Natural killer cell (primary cell): ENCODE measurements at regions not wholly inside any gene's neighbourhood (a gene's known extent, or its start where the extent isn't known, plus 50 kb on each side); places are given as distances from the start of the nearest gene placed in this dataset.

ENCODE experiments used
- ATAC-seq, 3 donors: fragments of 150-1000 bp in 2 of 3; fragments of 200-7000 bp in 1 of 3; cut with Tn5 transposase; 1 replicate in 1 of 3; 2 replicates in 2 of 3; pipeline ENCODE4 v1.10.0; 2021; ENCODE audit warnings: mild to moderate bottlenecking in 2 of 3, moderate library complexity in 2 of 3
- DNase-seq, 2 donors: peaks; one replicate each; pipeline versions ENCODE4 v3.0.0 to v3.0.0-alpha.2; 2013 to 2021; ENCODE audit warnings: mixed read lengths in 1 of 2
- H3K27ac ChIP-seq: one replicate; pipeline ENCODE4 v1.5.1; 2013; ENCODE audit warnings: mild to moderate bottlenecking, low read length
- H3K27me3 ChIP-seq: one replicate; pipeline ENCODE4 v1.6.1; 2013; ENCODE audit warnings: low read length; ENCODE audit not compliant: control insufficient read depth, insufficient read depth
- H3K36me3 ChIP-seq: one replicate; pipeline ENCODE4 v1.6.1; 2013; ENCODE audit warnings: low read length; ENCODE audit not compliant: control insufficient read depth, insufficient read depth
- H3K4me1 ChIP-seq: one replicate; pipeline ENCODE4 v1.6.1; 2013; ENCODE audit warnings: low read length; ENCODE audit not compliant: control insufficient read depth, insufficient read depth
- H3K4me3 ChIP-seq: one replicate; pipeline ENCODE4 v1.5.1; 2013; ENCODE audit warnings: low read length
- H3K9me3 ChIP-seq: one replicate; pipeline ENCODE4 v1.6.1; 2013; ENCODE audit warnings: low read length; ENCODE audit not compliant: control insufficient read depth, insufficient read depth
- H3K27ac Mint-ChIP-seq, 2 donors: one replicate each; pipeline ENCODE4 v1.8.0; 2022; ENCODE audit warnings: mild to moderate bottlenecking in 2 of 2, mixed read lengths in 2 of 2, moderate library complexity in 1 of 2
- H3K27me3 Mint-ChIP-seq, 2 donors: one replicate each; pipeline ENCODE4 v1.8.0; 2022; ENCODE audit warnings: low read depth in 2 of 2, mixed read lengths in 2 of 2
- H3K36me3 Mint-ChIP-seq: one replicate; pipeline ENCODE4 v1.8.0; 2022; ENCODE audit warnings: mixed read lengths
- H3K4me1 Mint-ChIP-seq, 2 donors: one replicate each; pipeline ENCODE4 v1.8.0; 2022; ENCODE audit warnings: mixed read lengths in 2 of 2
- H3K4me3 Mint-ChIP-seq: one replicate; pipeline ENCODE4 v1.8.0; 2022; ENCODE audit warnings: mild to moderate bottlenecking, moderate library complexity, mixed read lengths
- H3K9me3 Mint-ChIP-seq, 2 donors: one replicate each; pipeline ENCODE4 v1.8.0; 2022; ENCODE audit warnings: mixed read lengths in 2 of 2
- WGBS: methylation state at CpG from one replicate; pipeline ENCODE4 v1.1.7; 2013; ENCODE audit warnings: missing lambda C conversion rate; ENCODE audit not compliant: insufficient coverage; 5-methylcytosine and 5-hydroxymethylcytosine counted together
- intact Hi-C: fragments of 100-400 bp; cut with micrococcal nuclease; formaldehyde crosslinking; loops from one replicate; pipeline ENCODE4 v1.14.2; 2022
- TF ChIP-seq, protein P1 (sequence below): fragments of 200-600 bp; IDR thresholded peaks from one replicate; pipeline ENCODE4 v1.8.0; 2022; ENCODE audit warnings: antibody characterized with exemption

DNA sequence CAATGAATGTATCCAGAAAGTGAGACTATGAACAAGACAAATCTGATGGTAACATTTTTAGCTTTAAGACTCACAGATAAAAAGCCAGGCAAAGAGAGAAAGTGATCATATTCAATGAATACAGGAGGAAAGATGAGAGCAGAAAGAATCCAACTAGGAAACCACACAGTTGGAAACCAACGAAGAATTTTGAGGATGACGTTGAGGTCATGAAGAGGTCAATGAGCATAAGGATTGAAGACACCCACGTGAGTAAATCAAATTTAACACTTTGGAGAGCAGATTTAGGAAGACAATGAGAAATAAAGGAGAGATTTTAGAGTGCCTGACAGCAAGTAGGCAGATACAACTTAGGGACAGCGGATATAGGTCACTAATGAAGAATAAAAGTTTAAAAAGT is 948.1 kb downstream of the KCNJ2 start:
- Histone ChIP-seq H3K4me3 (no peak overlapping the region), H3K36me3 (no peaks in the 10 kb centered on the region), H3K4me1 (no peaks in the 10 kb centered on the region), H3K27ac (no peak overlapping the region), H3K9me3 (peaks cover 5% of the 10 kb centered on the region), H3K27me3 (no peaks in the 10 kb centered on the region)
- DNase-seq (no peak), ATAC-seq (no peak)
- TF ChIP-seq, protein P1, sequence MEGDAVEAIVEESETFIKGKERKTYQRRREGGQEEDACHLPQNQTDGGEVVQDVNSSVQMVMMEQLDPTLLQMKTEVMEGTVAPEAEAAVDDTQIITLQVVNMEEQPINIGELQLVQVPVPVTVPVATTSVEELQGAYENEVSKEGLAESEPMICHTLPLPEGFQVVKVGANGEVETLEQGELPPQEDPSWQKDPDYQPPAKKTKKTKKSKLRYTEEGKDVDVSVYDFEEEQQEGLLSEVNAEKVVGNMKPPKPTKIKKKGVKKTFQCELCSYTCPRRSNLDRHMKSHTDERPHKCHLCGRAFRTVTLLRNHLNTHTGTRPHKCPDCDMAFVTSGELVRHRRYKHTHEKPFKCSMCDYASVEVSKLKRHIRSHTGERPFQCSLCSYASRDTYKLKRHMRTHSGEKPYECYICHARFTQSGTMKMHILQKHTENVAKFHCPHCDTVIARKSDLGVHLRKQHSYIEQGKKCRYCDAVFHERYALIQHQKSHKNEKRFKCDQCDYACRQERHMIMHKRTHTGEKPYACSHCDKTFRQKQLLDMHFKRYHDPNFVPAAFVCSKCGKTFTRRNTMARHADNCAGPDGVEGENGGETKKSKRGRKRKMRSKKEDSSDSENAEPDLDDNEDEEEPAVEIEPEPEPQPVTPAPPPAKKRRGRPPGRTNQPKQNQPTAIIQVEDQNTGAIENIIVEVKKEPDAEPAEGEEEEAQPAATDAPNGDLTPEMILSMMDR, result no peak
- H3K4me3 Mint-ChIP-seq, result no peak overlapping the region
- no peak overlapping the region for H3K27ac Mint-ChIP-seq
- 65% methylated on average over 4 of the region's 4 CpGs for WGBS
- no peaks in the 10 kb centered on the region for H3K4me1 Mint-ChIP-seq
- no peaks in the 10 kb centered on the region for H3K36me3 Mint-ChIP-seq
- H3K27me3 Mint-ChIP-seq, result no peaks in the 10 kb centered on the region
- intact Hi-C loops, result no loop called here
- H3K9me3 Mint-ChIP-seq, result peaks cover 8 to 13% of the 10 kb centered on the region in 2 donors

DNA sequence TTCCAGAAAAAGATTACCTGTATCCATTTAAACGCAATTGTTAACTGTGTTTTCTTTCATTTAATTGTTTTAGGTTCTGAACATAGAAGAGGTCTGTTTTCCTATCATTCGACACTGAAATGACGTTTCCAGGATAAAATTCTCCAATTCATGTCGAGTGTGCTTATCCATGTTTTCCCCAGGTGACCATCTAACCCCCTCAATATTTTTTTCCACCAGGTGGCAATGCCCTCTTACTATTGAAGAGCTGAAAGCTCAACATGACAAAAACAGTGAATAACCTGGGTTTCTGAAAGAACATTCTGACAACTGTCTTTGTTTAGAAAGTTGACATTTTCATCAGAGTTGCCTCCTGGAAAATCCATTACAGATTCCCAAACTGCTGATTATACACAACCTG is 948.7 kb downstream of the KCNJ2 start:
- H3K4me1 ChIP-seq, result no peaks in the 10 kb centered on the region
- TF ChIP-seq, protein P1, result no peak
- WGBS, result 72% methylated on average over 4 of the region's 4 CpGs

DNA sequence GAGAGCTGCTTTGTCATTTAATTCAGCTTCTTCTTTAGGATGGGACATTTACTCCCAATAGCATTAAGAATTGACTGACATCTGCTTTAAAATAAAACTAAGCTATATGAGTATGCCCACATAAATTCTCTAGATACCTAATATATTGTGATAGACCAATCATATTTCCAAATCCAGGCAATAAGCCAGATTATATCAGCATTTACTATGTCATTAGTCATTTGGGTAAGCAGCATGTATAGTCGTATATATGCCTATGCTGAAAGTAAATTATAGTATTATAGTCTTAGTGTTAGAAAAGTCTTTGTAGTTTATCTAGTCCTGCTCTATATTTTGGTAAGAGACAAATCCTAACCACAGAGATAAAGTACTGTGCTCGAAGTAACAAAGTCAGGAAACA is 958.1 kb downstream of the KCNJ2 start:
- WGBS, result no CpG with 5 or more reads among the region's 2 CpGs
- no peak overlapping the region for H3K27ac ChIP-seq
- no peak for DNase-seq
- ATAC-seq, result no peak
- H3K4me3 ChIP-seq, result no peak overlapping the region
- intact Hi-C loops, result no loop called here
- no peaks in the 10 kb centered on the region for H3K36me3 ChIP-seq
- no peaks in the 10 kb centered on the region for H3K4me1 Mint-ChIP-seq
- no peaks in the 10 kb centered on the region for H3K27me3 Mint-ChIP-seq
- H3K27ac Mint-ChIP-seq, result no peak overlapping the region
- TF ChIP-seq, protein P1, result no peak
- H3K4me3 Mint-ChIP-seq, result no peak overlapping the region
- H3K36me3 Mint-ChIP-seq, result no peaks in the 10 kb centered on the region
- peaks cover 5 to 11% of the 10 kb centered on the region in 2 donors for H3K9me3 Mint-ChIP-seq
- H3K4me1 ChIP-seq, result no peaks in the 10 kb centered on the region
- no peaks in the 10 kb centered on the region for H3K9me3 ChIP-seq
- no peaks in the 10 kb centered on the region for H3K27me3 ChIP-seq

More for the DNA sequence above, 948.7 kb downstream of the KCNJ2 start:
- Mint-ChIP-seq H3K9me3 (peaks cover 9 to 17% of the 10 kb centered on the region in 2 donors), H3K4me1 (no peaks in the 10 kb centered on the region), H3K4me3 (no peak overlapping the region), H3K27me3 (no peaks in the 10 kb centered on the region), H3K27ac (no peak overlapping the region), H3K36me3 (no peaks in the 10 kb centered on the region)
- Histone ChIP-seq H3K4me3 (no peak overlapping the region), H3K36me3 (no peaks in the 10 kb centered on the region), H3K27me3 (no peaks in the 10 kb centered on the region), H3K27ac (no peak overlapping the region), H3K9me3 (peaks cover 5% of the 10 kb centered on the region)
- intact Hi-C loops, result no loop called here
- no peak for ATAC-seq
- DNase-seq, result no peak

DNA sequence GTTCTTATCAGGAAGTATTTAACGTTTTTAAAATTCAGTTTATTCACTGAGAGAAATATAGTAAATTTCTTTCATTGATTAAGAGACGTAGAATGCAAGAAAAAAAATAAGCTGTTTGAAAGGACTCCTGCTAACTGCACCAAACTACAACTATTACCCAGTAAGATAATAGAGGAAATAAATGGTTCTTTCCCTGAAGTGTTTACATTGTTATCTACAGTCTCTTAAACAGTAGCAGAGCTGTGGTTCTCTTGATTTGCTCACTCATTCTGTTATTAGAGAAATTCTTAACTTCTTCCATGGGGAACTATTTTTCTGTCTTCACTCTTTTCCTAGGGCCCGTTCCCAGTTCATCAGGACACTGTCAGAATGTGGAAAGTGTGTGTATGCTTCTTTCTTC is 973.0 kb downstream of the KCNJ2 start:
- no peaks in the 10 kb centered on the region for H3K27me3 ChIP-seq
- H3K4me3 ChIP-seq, result no peak overlapping the region
- DNase-seq (no peak), ATAC-seq (no peak)
- Mint-ChIP-seq H3K4me1 (no peaks in the 10 kb centered on the region), H3K27me3 (no peaks in the 10 kb centered on the region), H3K4me3 (no peak overlapping the region), H3K9me3 (peaks cover 6 to 19% of the 10 kb centered on the region in 2 donors), H3K36me3 (no peaks in the 10 kb centered on the region), H3K27ac (no peak overlapping the region)
- H3K4me1 ChIP-seq, result no peaks in the 10 kb centered on the region
- intact Hi-C loops, result no loop called here
- no peak overlapping the region for H3K27ac ChIP-seq
- no CpG with 5 or more reads among the region's 3 CpGs for WGBS
- no peaks in the 10 kb centered on the region for H3K9me3 ChIP-seq
- no peaks in the 10 kb centered on the region for H3K36me3 ChIP-seq
- TF ChIP-seq, protein P1, result no peak
